ENCODE measurements at regions not wholly inside any gene's neighbourhood (a gene's known extent, or its start where the extent isn't known, plus 50 kb on each side); places are given as distances from the start of the nearest gene placed in this dataset.
A peak's percentile ranks its signal among the peaks of the same experiment; 100 is the strongest.

DNA sequence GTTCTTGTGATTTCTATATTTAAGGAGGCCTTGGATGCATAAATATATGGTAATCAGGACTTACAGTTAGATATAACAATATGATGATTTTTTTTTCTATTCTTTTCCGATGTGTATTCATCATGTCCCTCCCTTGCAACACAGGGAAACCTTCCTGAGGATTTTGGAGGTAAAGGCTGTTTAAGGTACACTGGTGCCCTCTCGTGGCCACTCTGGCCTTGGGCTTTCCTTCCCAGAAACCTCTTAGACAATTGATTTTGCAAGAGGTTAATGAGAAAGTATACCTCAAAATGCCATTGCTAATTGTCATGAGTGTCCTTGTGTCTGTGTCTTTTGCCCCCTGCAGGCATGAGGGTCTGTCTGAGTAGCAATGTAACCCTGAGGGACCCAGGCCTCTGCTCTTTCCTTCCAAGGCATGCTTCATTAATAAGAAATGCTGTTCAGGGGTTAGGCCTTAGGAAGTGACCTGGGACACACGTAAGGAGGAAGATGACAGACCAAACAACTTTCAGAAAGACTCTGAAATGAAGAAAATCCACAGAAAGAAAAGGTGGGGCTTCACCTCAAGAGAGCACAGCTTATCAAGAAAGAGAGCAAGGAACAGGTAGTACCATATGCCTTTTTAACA, 70.3 kb upstream of the PPP2R3A start:
- intact Hi-C loops (cut with micrococcal nuclease): loop anchor here (1.0 to 5.0 kb wide), 3 partner anchors 147 to 1295 kb away; partner anchors contain the start of gene EPHB1
- no peaks in the 10 kb centered on the region for H3K9me3 Mint-ChIP-seq
- CTCF ChIA-PET: interaction anchor here (0.6 kb wide), 1 partner anchor 149 kb away, joined by 4 read pairs; no protein-coding TSS in a partner anchor
- H3K4me1 Mint-ChIP-seq (ENCODE audit: low read depth): no peaks in the 10 kb centered on the region
- H3K36me3 Mint-ChIP-seq (ENCODE audit: low read depth): no peaks in the 10 kb centered on the region
- H3K27ac Mint-ChIP-seq: no peak overlapping the region
- no peak overlapping the region for H3K4me3 Mint-ChIP-seq
- DNase-seq: peak; percentile 69
- peaks cover 3% of the 10 kb centered on the region for H3K27me3 Mint-ChIP-seq (ENCODE audit: low read depth)

DNA sequence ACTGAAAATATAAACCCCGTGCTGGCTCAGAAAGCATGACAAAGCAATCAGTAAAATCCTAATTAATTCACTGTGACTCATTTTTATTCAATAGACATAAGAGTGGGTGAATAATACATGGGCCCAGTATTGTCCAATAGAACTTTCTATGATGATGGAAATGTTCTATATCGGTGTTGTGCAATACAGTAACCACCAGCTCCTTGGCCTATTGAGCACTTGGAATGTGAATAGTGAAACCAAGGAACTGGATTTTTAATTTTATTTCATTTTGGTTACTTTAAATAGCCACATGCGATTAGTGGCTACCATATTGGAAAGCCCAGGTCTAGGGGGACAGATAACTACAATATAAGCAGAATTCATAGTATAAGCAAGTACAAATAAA, 69.8 kb upstream of the PPP2R3A start:
- DNase-seq: no peak
- no peaks in the 10 kb centered on the region for H3K4me1 Mint-ChIP-seq (ENCODE audit: low read depth)
- no peak overlapping the region for H3K27ac Mint-ChIP-seq
- no peak overlapping the region for H3K4me3 Mint-ChIP-seq
- no peaks in the 10 kb centered on the region for H3K9me3 Mint-ChIP-seq
- peaks cover 3% of the 10 kb centered on the region for H3K27me3 Mint-ChIP-seq (ENCODE audit: low read depth)
- intact Hi-C loops (cut with micrococcal nuclease): loop anchor here (1.0 to 5.0 kb wide), 3 partner anchors 147 to 1295 kb away; partner anchors contain the start of gene EPHB1
- H3K36me3 Mint-ChIP-seq (ENCODE audit: low read depth): no peaks in the 10 kb centered on the region
- CTCF ChIA-PET: interaction anchor here (0.6 kb wide), 1 partner anchor 148 kb away, joined by 4 read pairs; no protein-coding TSS in a partner anchor

- CTCF ChIA-PET: no interaction called here
- no peak for DNase-seq
- H3K4me3 Mint-ChIP-seq: no peak overlapping the region
- no peaks in the 10 kb centered on the region for H3K36me3 Mint-ChIP-seq (ENCODE audit: low read depth)
- H3K27me3 Mint-ChIP-seq (ENCODE audit: low read depth): peaks cover 7% of the 10 kb centered on the region
- no peak overlapping the region for H3K27ac Mint-ChIP-seq
- no peaks in the 10 kb centered on the region for H3K4me1 Mint-ChIP-seq (ENCODE audit: low read depth)
- intact Hi-C loops (cut with micrococcal nuclease): loop anchor here (5.0 kb wide), 1 partner anchor 146 kb away; no protein-coding TSS in a partner anchor
- H3K9me3 Mint-ChIP-seq: no peaks in the 10 kb centered on the region
These were observed 68.9 kb upstream of the PPP2R3A start for GRCh38 chr3:135896613-135897012.

DNA sequence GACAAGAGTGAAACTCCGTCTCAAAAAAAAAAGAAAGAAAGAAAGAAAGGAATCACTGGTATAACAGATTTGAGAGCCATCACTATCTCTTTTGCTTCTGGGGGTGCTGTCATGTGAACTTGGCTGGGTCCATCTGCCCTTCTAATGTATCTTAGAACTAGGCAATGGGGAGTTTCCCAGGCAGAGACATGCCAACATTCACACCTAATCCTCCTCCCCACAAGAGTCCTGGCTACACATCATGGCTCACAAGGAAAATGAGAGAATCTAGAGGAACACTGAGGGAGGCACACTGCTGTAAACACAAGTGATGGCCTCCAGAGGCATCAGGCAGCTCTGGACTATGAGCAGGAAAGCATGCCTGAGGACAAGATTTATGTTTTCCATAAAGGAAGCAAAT, 67.8 kb upstream of the PPP2R3A start:
- no peak overlapping the region for H3K4me3 Mint-ChIP-seq
- H3K27ac Mint-ChIP-seq: no peak overlapping the region
- no peaks in the 10 kb centered on the region for H3K36me3 Mint-ChIP-seq (ENCODE audit: low read depth)
- no peaks in the 10 kb centered on the region for H3K4me1 Mint-ChIP-seq (ENCODE audit: low read depth)
- peaks cover 11% of the 10 kb centered on the region for H3K27me3 Mint-ChIP-seq (ENCODE audit: low read depth)
- no peak for DNase-seq
- H3K9me3 Mint-ChIP-seq: no peaks in the 10 kb centered on the region
- intact Hi-C loops (cut with micrococcal nuclease): loop anchor here (5.0 kb wide), 1 partner anchor 145 kb away; no protein-coding TSS in a partner anchor
- CTCF ChIA-PET: interaction anchor here (0.8 kb wide), 1 partner anchor 1192 kb away, joined by 6 read pairs; no protein-coding TSS in a partner anchor

DNA sequence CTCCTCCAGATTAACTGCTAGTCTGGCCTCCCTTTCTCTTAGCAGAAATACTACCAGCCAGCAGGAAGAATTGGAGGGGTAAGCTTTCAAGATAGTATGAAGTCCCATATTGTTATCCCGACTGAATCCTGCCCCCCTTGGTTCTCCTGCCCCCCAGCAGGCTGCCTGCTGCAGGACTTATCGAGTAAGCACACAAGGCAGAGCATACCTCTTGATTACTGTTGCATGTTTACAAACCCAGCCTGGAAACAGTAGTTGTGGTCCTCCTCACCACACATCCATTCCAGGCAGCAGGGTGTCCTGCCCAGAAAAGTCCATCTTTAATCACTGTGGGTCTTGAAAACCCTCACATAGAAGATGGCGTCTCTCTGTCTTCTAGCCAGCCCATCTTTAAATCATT, 66.8 kb upstream of the PPP2R3A start:
- no peak for DNase-seq
- intact Hi-C loops (cut with micrococcal nuclease): loop anchor here (5.0 kb wide), 1 partner anchor 144 kb away; no protein-coding TSS in a partner anchor
- Mint-ChIP-seq H3K4me1 (ENCODE audit: low read depth) (no peaks in the 10 kb centered on the region), H3K27me3 (ENCODE audit: low read depth) (peaks cover 18% of the 10 kb centered on the region), H3K36me3 (ENCODE audit: low read depth) (no peaks in the 10 kb centered on the region), H3K4me3 (no peak overlapping the region), H3K27ac (no peak overlapping the region), H3K9me3 (no peaks in the 10 kb centered on the region)
- CTCF ChIA-PET: no interaction called here

- H3K4me1 Mint-ChIP-seq (ENCODE audit: low read depth): no peaks in the 10 kb centered on the region
- CTCF ChIA-PET: interaction anchor here (0.6 to 1.5 kb wide), 2 partner anchors 104 to 137 kb away, joined by 3 to 5 read pairs; no protein-coding TSS in a partner anchor
These were observed 60.3 kb upstream of the PPP2R3A start for GRCh38 chr3:135905058-135905724.

DNA sequence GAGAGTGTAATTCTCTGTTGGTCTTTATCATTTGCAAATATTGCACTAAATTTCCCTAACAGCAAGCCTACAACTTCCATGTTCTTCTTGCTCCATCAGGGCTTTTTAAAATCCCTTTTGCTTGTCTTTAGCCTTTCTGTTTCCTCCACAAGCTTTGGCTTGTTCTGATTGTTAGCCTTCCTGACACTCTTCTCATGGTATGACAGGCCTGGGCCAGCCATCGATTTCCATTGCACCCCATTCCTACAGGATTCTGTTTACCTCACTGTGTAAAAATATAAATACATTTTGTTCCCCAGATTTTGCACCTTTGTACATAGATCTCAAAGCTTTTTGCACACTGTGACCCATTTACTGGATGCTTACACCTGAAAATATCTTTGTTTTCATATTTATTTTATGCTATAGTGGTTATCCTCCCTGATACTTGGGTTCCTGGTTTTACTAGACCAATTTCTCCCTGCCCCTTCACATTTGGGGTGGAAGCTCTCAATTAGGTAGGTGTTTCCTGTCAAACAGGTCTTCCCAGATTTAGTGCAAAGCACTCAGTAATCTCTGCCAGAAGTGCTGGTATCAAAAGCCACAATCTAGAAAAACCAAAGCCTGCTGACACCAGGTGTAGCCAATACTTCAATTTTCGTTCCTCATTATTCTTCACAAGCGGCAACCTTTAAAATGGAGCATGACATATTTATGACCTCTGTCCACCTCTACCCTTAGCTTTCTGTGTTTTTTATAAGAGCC, 57.9 kb upstream of the PPP2R3A start:
- peaks cover 11% of the 10 kb centered on the region for H3K27me3 Mint-ChIP-seq (ENCODE audit: low read depth)
- no peaks in the 10 kb centered on the region for H3K4me1 Mint-ChIP-seq (ENCODE audit: low read depth)
- H3K4me3 Mint-ChIP-seq: no peak overlapping the region
- H3K9me3 Mint-ChIP-seq: no peaks in the 10 kb centered on the region
- no peak overlapping the region for H3K27ac Mint-ChIP-seq
- CTCF ChIA-PET: no interaction called here
- H3K36me3 Mint-ChIP-seq (ENCODE audit: low read depth): no peaks in the 10 kb centered on the region
- DNase-seq: no peak
- intact Hi-C loops (cut with micrococcal nuclease): no loop called here

More at GRCh38 chr3:135905058-135905724, 60.3 kb upstream of the PPP2R3A start:
- Mint-ChIP-seq H3K4me3 (no peak overlapping the region), H3K36me3 (ENCODE audit: low read depth) (no peaks in the 10 kb centered on the region), H3K9me3 (no peaks in the 10 kb centered on the region), H3K27ac (no peak overlapping the region), H3K27me3 (ENCODE audit: low read depth) (peaks cover 16% of the 10 kb centered on the region)
- no peak for DNase-seq
- intact Hi-C loops (cut with micrococcal nuclease): no loop called here

DNA sequence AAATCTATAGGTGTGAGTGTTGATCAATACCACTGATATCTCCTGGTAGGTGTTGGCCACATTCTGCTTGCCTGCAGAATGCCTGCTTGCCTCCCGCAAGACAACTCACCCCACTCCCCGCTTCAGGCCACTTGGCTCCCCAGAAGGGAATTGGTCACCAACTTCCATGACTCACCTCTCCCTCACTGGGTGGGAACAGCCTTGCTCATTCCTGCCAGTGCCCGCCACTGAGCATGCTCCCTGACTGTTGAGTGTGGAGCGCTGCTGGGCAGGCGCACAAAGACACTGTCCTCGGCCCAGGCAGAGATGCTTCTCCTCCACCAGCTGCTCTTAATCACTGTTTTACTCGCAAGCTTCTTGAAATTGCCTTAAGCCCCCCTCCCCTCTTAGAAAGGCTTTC, 57.3 kb upstream of the PPP2R3A start:
- Mint-ChIP-seq H3K9me3 (no peaks in the 10 kb centered on the region), H3K36me3 (ENCODE audit: low read depth) (no peaks in the 10 kb centered on the region), H3K4me3 (no peak overlapping the region), H3K27ac (no peak overlapping the region), H3K4me1 (ENCODE audit: low read depth) (no peaks in the 10 kb centered on the region), H3K27me3 (ENCODE audit: low read depth) (peaks cover 8% of the 10 kb centered on the region)
- intact Hi-C loops (cut with micrococcal nuclease): no loop called here
- no peak for DNase-seq
- CTCF ChIA-PET: no interaction called here

DNA sequence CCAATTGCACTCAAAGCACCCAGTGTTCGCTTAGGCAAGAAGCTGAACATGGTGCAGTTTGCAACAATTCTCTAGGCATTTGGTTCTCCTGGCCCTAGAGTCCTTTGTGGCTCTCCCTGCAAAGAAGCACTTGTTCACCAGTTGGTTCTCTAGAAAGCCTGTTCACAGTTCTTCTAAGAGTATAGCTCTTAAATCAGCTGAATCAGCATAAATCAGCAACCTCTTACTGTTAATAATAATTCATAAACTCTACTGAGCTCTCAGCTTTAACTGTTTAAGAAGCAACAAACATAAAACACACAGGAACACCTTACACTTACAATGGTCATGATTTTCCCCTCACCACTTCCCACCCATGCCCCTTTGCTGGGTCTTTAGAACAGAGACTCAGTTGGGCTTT, 56.8 kb upstream of the PPP2R3A start:
- CTCF ChIA-PET: no interaction called here
- Mint-ChIP-seq H3K4me1 (ENCODE audit: low read depth) (no peaks in the 10 kb centered on the region), H3K27me3 (ENCODE audit: low read depth) (peaks cover 4% of the 10 kb centered on the region), H3K36me3 (ENCODE audit: low read depth) (no peaks in the 10 kb centered on the region), H3K4me3 (no peak overlapping the region), H3K27ac (no peak overlapping the region), H3K9me3 (no peaks in the 10 kb centered on the region)
- intact Hi-C loops (cut with micrococcal nuclease): no loop called here
- DNase-seq: no peak

DNA sequence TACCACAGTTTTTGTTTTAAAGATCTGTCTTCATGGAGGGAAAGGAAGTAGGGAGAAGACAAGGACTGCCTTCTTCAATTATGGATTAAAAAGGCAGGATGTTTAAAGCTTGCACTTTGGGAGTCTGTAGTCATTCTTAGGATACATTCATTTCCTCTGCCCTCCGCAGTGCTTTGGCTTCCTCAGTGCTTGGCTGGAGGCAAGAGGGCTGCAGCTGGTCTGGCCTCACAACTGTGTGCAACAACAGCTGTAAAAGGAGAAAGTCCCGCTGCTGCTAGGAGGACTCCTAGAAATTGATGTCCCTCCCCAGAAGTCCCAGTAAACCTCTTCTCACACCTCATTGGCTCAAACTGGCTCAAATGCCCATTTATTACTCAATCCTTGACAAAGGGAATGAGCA, 54.4 kb upstream of the PPP2R3A start:
- no peak for DNase-seq
- CTCF ChIA-PET: no interaction called here
- intact Hi-C loops (cut with micrococcal nuclease): no loop called here
- Mint-ChIP-seq H3K27me3 (ENCODE audit: low read depth) (peaks cover 3% of the 10 kb centered on the region), H3K27ac (no peak overlapping the region), H3K9me3 (no peaks in the 10 kb centered on the region), H3K36me3 (ENCODE audit: low read depth) (no peaks in the 10 kb centered on the region), H3K4me3 (no peak overlapping the region), H3K4me1 (ENCODE audit: low read depth) (no peaks in the 10 kb centered on the region)

- no peak overlapping the region for H3K4me3 Mint-ChIP-seq
- intact Hi-C loops (cut with micrococcal nuclease): no loop called here
- peaks cover 9% of the 10 kb centered on the region for H3K27me3 Mint-ChIP-seq (ENCODE audit: low read depth)
- no peak for DNase-seq
- no peaks in the 10 kb centered on the region for H3K4me1 Mint-ChIP-seq (ENCODE audit: low read depth)
- H3K9me3 Mint-ChIP-seq: no peaks in the 10 kb centered on the region
- no peak overlapping the region for H3K27ac Mint-ChIP-seq
- H3K36me3 Mint-ChIP-seq (ENCODE audit: low read depth): no peaks in the 10 kb centered on the region
- CTCF ChIA-PET: no interaction called here
These were observed 50.3 kb upstream of the PPP2R3A start for GRCh38 chr3:135915206-135915605.
